Sigmoid colon (tissue), 4 donors: ENCODE measurements at regions not wholly inside any gene's neighbourhood (a gene's known extent, or its start where the extent isn't known, plus 50 kb on each side); places are given as distances from the start of the nearest gene placed in this dataset.

Experiments used
- CTCF ChIP-seq, 4 experiments: fragments of 450-650 bp in 3 of 4; fragments of 200-600 bp in 1 of 4; IDR thresholded peaks; one replicate each; pipeline ENCODE4 v1.5.1; 2016 to 2019; ENCODE audit warnings: antibody characterized with exemption in 4 of 4, mild to moderate bottlenecking in 3 of 4, moderate library complexity in 2 of 4
- POLR2A ChIP-seq, 2 donors: fragments of 450-650 bp; IDR thresholded peaks; one replicate each; pipeline ENCODE4 v1.6.1; 2016; ENCODE audit warnings: antibody characterized with exemption in 2 of 2, mild to moderate bottlenecking in 2 of 2, moderate library complexity in 2 of 2
- POLR2AphosphoS5 ChIP-seq, 4 donors: sonication (generic); formaldehyde crosslinking; IDR thresholded peaks; one replicate each; pipeline ENCODE4 v1.6.1; 2017; ENCODE audit warnings: antibody characterized with exemption in 4 of 4

GRCh38 chr21:35982717-35983116 lies 77.6 kb downstream of the SETD4 start:
- TF ChIP-seq POLR2A (IDR thresholded peaks at IDR 0.05) (no peak), POLR2AphosphoS5 (IDR thresholded peaks at IDR 0.05) (no peak), CTCF (IDR thresholded peaks at IDR 0.05) (no peak)
